Natural killer cell (primary cell): ENCODE measurements at regions not wholly inside any gene's neighbourhood (a gene's known extent, or its start where the extent isn't known, plus 50 kb on each side); places are given as distances from the start of the nearest gene placed in this dataset.

Source experiments
- ATAC-seq, 3 donors: fragments of 150-1000 bp in 2 of 3; fragments of 200-7000 bp in 1 of 3; cut with Tn5 transposase; 1 replicate in 1 of 3; 2 replicates in 2 of 3; pipeline ENCODE4 v1.10.0; 2021; ENCODE audit warnings: mild to moderate bottlenecking in 2 of 3, moderate library complexity in 2 of 3
- DNase-seq, 2 donors: peaks; one replicate each; pipeline versions ENCODE4 v3.0.0 to v3.0.0-alpha.2; 2013 to 2021; ENCODE audit warnings: mixed read lengths in 1 of 2
- H3K27ac ChIP-seq: one replicate; pipeline ENCODE4 v1.5.1; 2013; ENCODE audit warnings: mild to moderate bottlenecking, low read length
- H3K27me3 ChIP-seq: one replicate; pipeline ENCODE4 v1.6.1; 2013; ENCODE audit warnings: low read length; ENCODE audit not compliant: control insufficient read depth, insufficient read depth
- H3K36me3 ChIP-seq: one replicate; pipeline ENCODE4 v1.6.1; 2013; ENCODE audit warnings: low read length; ENCODE audit not compliant: control insufficient read depth, insufficient read depth
- H3K4me1 ChIP-seq: one replicate; pipeline ENCODE4 v1.6.1; 2013; ENCODE audit warnings: low read length; ENCODE audit not compliant: control insufficient read depth, insufficient read depth
- H3K4me3 ChIP-seq: one replicate; pipeline ENCODE4 v1.5.1; 2013; ENCODE audit warnings: low read length
- H3K9me3 ChIP-seq: one replicate; pipeline ENCODE4 v1.6.1; 2013; ENCODE audit warnings: low read length; ENCODE audit not compliant: control insufficient read depth, insufficient read depth
- H3K27ac Mint-ChIP-seq, 2 donors: one replicate each; pipeline ENCODE4 v1.8.0; 2022; ENCODE audit warnings: mild to moderate bottlenecking in 2 of 2, mixed read lengths in 2 of 2, moderate library complexity in 1 of 2
- H3K27me3 Mint-ChIP-seq, 2 donors: one replicate each; pipeline ENCODE4 v1.8.0; 2022; ENCODE audit warnings: low read depth in 2 of 2, mixed read lengths in 2 of 2
- H3K36me3 Mint-ChIP-seq: one replicate; pipeline ENCODE4 v1.8.0; 2022; ENCODE audit warnings: mixed read lengths
- H3K4me1 Mint-ChIP-seq, 2 donors: one replicate each; pipeline ENCODE4 v1.8.0; 2022; ENCODE audit warnings: mixed read lengths in 2 of 2
- H3K4me3 Mint-ChIP-seq: one replicate; pipeline ENCODE4 v1.8.0; 2022; ENCODE audit warnings: mild to moderate bottlenecking, moderate library complexity, mixed read lengths
- H3K9me3 Mint-ChIP-seq, 2 donors: one replicate each; pipeline ENCODE4 v1.8.0; 2022; ENCODE audit warnings: mixed read lengths in 2 of 2
- CTCF ChIP-seq: fragments of 200-600 bp; IDR thresholded peaks from one replicate; pipeline ENCODE4 v1.8.0; 2022; ENCODE audit warnings: antibody characterized with exemption
- WGBS: methylation state at CpG from one replicate; pipeline ENCODE4 v1.1.7; 2013; ENCODE audit warnings: missing lambda C conversion rate; ENCODE audit not compliant: insufficient coverage; 5-methylcytosine and 5-hydroxymethylcytosine counted together
- intact Hi-C: fragments of 100-400 bp; cut with micrococcal nuclease; formaldehyde crosslinking; loops from one replicate; pipeline ENCODE4 v1.14.2; 2022

- peaks cover 12 to 20% of the 10 kb centered on the region in 2 donors for H3K9me3 Mint-ChIP-seq
- WGBS, result 78% methylated on average over 3 of the region's 3 CpGs
These were observed 504.5 kb upstream of the FRG1 start for GRCh38 chr4:189436207-189436606.

GRCh38 chr4:189440716-189441115 lies 500.0 kb upstream of the FRG1 start:
- H3K27me3 Mint-ChIP-seq, result no peaks in the 10 kb centered on the region

More at GRCh38 chr4:189436207-189436606, 504.5 kb upstream of the FRG1 start:
- H3K4me3 ChIP-seq, result no peak overlapping the region
- Mint-ChIP-seq H3K27me3 (no peaks in the 10 kb centered on the region), H3K36me3 (no peaks in the 10 kb centered on the region), H3K4me3 (no peak overlapping the region), H3K4me1 (no peaks in the 10 kb centered on the region), H3K27ac (no peak overlapping the region)
- TF ChIP-seq CTCF, result no peak
- no peaks in the 10 kb centered on the region for H3K4me1 ChIP-seq
- no peak for DNase-seq
- ATAC-seq, result no peak
- no peaks in the 10 kb centered on the region for H3K27me3 ChIP-seq
- peaks cover 10% of the 10 kb centered on the region for H3K9me3 ChIP-seq
- intact Hi-C loops, result no loop called here
- H3K36me3 ChIP-seq, result no peaks in the 10 kb centered on the region
- no peak overlapping the region for H3K27ac ChIP-seq

GRCh38 chr4:189443341-189443740 lies 497.3 kb upstream of the FRG1 start:
- H3K27me3 ChIP-seq, result no peaks in the 10 kb centered on the region
- H3K36me3 ChIP-seq, result no peaks in the 10 kb centered on the region
- Mint-ChIP-seq H3K9me3 (peaks cover 13 to 14% of the 10 kb centered on the region in 2 donors), H3K4me3 (no peak overlapping the region), H3K27me3 (no peaks in the 10 kb centered on the region), H3K27ac (no peak overlapping the region), H3K4me1 (no peaks in the 10 kb centered on the region), H3K36me3 (no peaks in the 10 kb centered on the region)
- ATAC-seq (no peak), DNase-seq (no peak)
- no peaks in the 10 kb centered on the region for H3K4me1 ChIP-seq
- H3K27ac ChIP-seq, result no peak overlapping the region
- H3K4me3 ChIP-seq, result no peak overlapping the region
- TF ChIP-seq CTCF, result no peak
- peaks cover 4% of the 10 kb centered on the region for H3K9me3 ChIP-seq
- intact Hi-C loops, result no loop called here
- WGBS, result 90% methylated on average over 5 of the region's 6 CpGs

More at GRCh38 chr4:189440716-189441115, 500.0 kb upstream of the FRG1 start:
- 100% methylated on average over 3 of the region's 4 CpGs for WGBS
- H3K4me1 Mint-ChIP-seq, result no peaks in the 10 kb centered on the region
- ATAC-seq, result no peak
- Histone ChIP-seq H3K27ac (no peak overlapping the region), H3K36me3 (no peaks in the 10 kb centered on the region), H3K27me3 (no peaks in the 10 kb centered on the region), H3K4me3 (no peak overlapping the region), H3K4me1 (no peaks in the 10 kb centered on the region), H3K9me3 (no peaks in the 10 kb centered on the region)
- intact Hi-C loops, result no loop called here
- no peak for TF ChIP-seq CTCF
- peaks cover 14 to 17% of the 10 kb centered on the region in 2 donors for H3K9me3 Mint-ChIP-seq
- no peak overlapping the region for H3K27ac Mint-ChIP-seq
- DNase-seq, result no peak
- no peak overlapping the region for H3K4me3 Mint-ChIP-seq
- no peaks in the 10 kb centered on the region for H3K36me3 Mint-ChIP-seq

GRCh38 chr4:189445613-189446012 lies 495.1 kb upstream of the FRG1 start:
- Histone ChIP-seq H3K27me3 (no peaks in the 10 kb centered on the region), H3K9me3 (peaks cover 4% of the 10 kb centered on the region), H3K36me3 (no peaks in the 10 kb centered on the region), H3K4me1 (no peaks in the 10 kb centered on the region), H3K27ac (no peak overlapping the region), H3K4me3 (no peak overlapping the region)
- no peaks in the 10 kb centered on the region for H3K27me3 Mint-ChIP-seq
- intact Hi-C loops, result no loop called here
- H3K27ac Mint-ChIP-seq, result no peak overlapping the region
- DNase-seq (no peak), ATAC-seq (no peak)
- peaks cover 20 to 21% of the 10 kb centered on the region in 2 donors for H3K9me3 Mint-ChIP-seq
- H3K4me1 Mint-ChIP-seq, result no peaks in the 10 kb centered on the region
- H3K4me3 Mint-ChIP-seq, result no peak overlapping the region
- no peaks in the 10 kb centered on the region for H3K36me3 Mint-ChIP-seq
- no peak for TF ChIP-seq CTCF
